Coronary artery (tissue), 2 donors: ENCODE measurements at regions not wholly inside any gene's neighbourhood (a gene's known extent, or its start where the extent isn't known, plus 50 kb on each side); places are given as distances from the start of the nearest gene placed in this dataset.

Source experiments
- DNase-seq: peaks from one replicate; pipeline ENCODE4 v3.0.0-alpha.2; 2017; ENCODE audit warnings: low spot score
- H3K27ac ChIP-seq, 2 donors: fragments of 200-600 bp; sonication (generic); one replicate each; pipeline ENCODE4 v1.5.1; 2016 to 2019
- H3K4me3 ChIP-seq: fragments of 200-600 bp; sonication (generic); 2 replicates; pipeline ENCODE4 v1.5.1; 2016; ENCODE audit warnings: mild to moderate bottlenecking, moderate library complexity
- CTCF ChIP-seq: fragments of 200-600 bp; sonication (generic); IDR thresholded peaks from one replicate; pipeline ENCODE4 v1.5.1; 2019; ENCODE audit warnings: antibody characterized with exemption

- no peak overlapping the region for H3K4me3 ChIP-seq
- H3K27ac ChIP-seq = no peak overlapping the region
- no peak for TF ChIP-seq CTCF
- DNase-seq = no peak
These were observed 95.5 kb upstream of the CHRNA7 start for GRCh38 chr15:31934821-31935220.

GRCh38 chr15:31953478-31953877 is 76.8 kb upstream of the CHRNA7 start:
- no peak for DNase-seq
- no peak for TF ChIP-seq CTCF
- Histone ChIP-seq H3K27ac (no peak overlapping the region), H3K4me3 (no peak overlapping the region)

DNA sequence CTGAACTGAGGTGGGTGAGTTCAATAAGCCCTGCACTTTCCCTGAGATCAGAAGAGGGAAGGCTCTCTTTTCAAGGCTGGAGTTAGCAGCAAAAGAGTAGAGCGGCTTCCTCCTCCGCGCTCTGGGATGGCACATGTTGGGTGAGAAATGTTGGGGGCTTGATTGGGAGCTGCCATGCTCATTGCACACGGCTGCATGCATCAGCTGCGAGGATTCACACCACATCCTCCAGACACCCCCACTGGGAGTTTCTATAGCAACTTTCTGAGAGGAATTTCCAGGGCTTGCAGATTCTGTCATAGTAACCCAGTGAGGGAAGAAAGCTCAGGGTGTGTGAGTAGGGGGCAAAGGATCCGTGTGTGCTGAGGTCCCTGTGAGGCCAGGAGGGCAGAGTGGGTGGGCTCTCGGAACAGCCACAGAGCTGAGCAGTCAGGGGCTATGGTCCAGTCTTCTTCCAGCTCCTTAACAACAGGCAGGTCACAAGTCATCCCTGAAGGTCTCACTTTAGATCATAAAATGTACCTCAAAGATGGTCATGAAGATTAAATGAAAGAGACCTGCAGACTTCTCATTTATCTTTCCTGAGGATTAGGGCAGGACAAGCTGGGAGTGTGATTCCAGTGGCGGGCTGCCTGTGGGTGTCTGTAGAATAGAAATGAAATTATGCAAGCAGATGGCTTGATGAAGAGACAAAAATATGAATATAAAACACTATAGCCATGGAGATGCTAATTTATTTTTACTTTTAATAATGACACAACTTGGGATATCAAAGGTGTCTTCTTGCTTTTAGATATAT is 75.7 kb upstream of the CHRNA7 start:
- no peak overlapping the region for H3K4me3 ChIP-seq
- no peak overlapping the region for H3K27ac ChIP-seq
- no peak for TF ChIP-seq CTCF
- DNase-seq = no peak

DNA sequence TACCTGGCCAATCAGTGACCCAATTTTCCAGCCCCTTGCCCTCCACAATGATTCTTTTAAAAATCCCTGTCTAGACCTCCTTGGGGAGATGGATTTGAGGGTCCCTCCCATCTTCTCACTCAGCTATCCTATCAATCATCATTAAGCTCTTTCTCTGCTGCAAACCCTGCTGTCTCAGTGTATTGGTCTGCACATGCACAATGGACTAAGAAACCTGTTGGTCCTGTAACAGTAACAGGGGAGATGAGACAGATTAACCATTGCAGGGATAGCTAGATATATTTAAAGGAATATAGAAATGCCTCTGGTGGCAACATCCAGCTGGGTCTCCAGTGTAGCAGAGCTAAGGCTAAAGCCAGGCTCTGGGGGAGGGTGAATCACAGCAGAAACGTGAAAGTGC is 74.6 kb upstream of the CHRNA7 start:
- H3K4me3 ChIP-seq = no peak overlapping the region
- DNase-seq = no peak
- no peak for TF ChIP-seq CTCF
- no peak overlapping the region for H3K27ac ChIP-seq

DNA sequence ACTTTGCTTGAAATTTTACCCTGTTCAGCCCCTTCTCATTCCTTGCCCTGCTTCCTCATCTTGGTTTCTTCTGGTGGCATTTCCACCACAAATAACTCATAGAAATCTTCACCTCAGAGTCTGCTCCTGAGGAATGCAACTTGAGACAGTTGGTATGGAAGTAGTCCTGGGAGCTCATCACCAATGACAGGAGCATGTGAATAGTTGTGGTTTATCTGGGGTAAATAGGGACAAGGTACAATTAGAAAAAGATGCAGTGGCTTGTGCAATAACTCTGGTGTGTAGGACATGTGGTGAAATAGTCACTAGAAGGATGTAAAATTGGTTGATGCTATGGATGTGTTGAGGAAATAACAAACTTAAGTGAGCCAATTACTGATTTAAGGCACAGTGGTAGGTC is 72.7 kb upstream of the CHRNA7 start:
- no peak for TF ChIP-seq CTCF
- Histone ChIP-seq H3K27ac (no peak overlapping the region), H3K4me3 (no peak overlapping the region)
- no peak for DNase-seq

DNA sequence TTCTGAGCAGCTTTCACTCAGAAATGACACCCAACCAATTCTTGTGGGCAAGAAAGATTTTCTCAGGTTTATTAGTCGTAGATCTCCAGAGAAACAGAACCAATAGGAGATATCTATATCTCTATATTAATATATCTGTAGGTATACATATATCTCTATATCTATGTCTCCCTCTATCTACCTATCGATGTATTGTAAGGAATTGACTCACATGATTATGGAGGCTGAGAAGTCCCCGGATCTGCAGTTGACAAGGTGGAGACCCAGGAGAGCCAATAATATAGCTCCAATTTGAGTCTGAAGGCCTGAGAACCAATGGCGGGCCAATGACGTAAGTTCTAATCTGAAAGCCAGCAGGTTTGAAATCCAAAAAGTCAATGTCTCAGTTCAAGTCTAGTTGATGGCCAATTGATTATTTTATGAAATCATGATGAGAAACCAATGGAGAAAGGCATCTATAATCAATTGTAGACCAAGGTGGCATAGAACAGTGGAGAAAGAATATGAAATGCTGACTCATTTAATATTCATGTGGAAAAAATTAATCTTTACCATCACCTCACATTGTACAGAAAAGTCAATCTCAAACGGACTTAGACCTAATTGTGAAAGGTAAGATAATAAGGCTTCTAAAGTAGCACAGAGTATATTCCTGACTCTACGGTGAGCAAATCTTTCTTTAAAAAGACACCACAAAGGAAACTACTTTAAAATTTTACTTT is 65.6 kb upstream of the CHRNA7 start:
- no peak overlapping the region for H3K27ac ChIP-seq
- no peak for DNase-seq
- no peak for TF ChIP-seq CTCF
- no peak overlapping the region for H3K4me3 ChIP-seq

DNA sequence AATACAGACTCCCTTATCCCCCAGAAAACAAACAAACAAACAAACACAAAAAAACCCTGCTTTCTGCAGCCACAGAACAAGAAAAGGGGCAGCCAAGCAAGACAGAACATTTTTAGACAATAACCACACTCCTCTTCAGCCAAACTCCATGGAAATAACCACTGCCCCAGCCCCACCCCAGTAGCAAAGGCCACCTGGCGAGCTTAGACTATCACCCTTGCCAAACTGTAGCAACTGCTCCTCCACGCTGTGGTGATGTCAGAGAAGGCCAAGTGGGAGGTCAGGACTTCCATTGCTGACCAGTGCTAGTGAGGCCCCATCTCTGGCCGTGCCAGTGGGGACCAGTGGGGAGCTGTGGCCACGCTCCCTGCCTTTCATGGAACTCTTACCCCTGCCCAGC is 60.3 kb upstream of the CHRNA7 start:
- no peak for DNase-seq
- no peak for TF ChIP-seq CTCF

More for the DNA sequence above, 60.3 kb upstream of the CHRNA7 start:
- Histone ChIP-seq H3K27ac (no peak overlapping the region), H3K4me3 (no peak overlapping the region)
